ENCODE measurements at regions not wholly inside any gene's neighbourhood (a gene's known extent, or its start where the extent isn't known, plus 50 kb on each side); places are given as distances from the start of the nearest gene placed in this dataset.

GRCh38 chr11:130725421-130726233, 190.7 kb downstream of the SNX19 start:
- no peak overlapping the region for H3K4me3 ChIP-seq (ENCODE audit: low read depth in 1 of 3, low read length in 3 of 3)
- H3K4me1 ChIP-seq (ENCODE audit: control insufficient read depth in 4 of 4, insufficient read depth in 4 of 4, low read length in 3 of 4) = no peaks in the 10 kb centered on the region
- DNase-seq (ENCODE audit: low spot score) = no peak
- no peak overlapping the region for H3K9ac ChIP-seq (ENCODE audit: low read depth in 1 of 2, low read length in 2 of 2)
- H3K27ac ChIP-seq (ENCODE audit: low read depth in 1 of 2, low read length in 2 of 2) = no peak overlapping the region
- no peaks in the 10 kb centered on the region for H3K36me3 ChIP-seq (ENCODE audit: control insufficient read depth in 4 of 4, insufficient read depth in 3 of 4, low read depth in 1 of 4, low read length in 3 of 4)
- TF ChIP-seq ATF3 (IDR thresholded peaks at IDR 0.05) (no peak), REST (IDR thresholded peaks at IDR 0.05) (no peak), TAF1 (conservative IDR thresholded peaks at IDR 0.05) (no peak), HNF4A (conservative IDR thresholded peaks at IDR 0.05) (no peak), FOXA1 (IDR thresholded peaks at IDR 0.05) (no peak), RXRA (IDR thresholded peaks at IDR 0.05) (no peak), EGR1 (IDR thresholded peaks at IDR 0.05; ENCODE audit: low read depth in 2 of 2) (no peak), CTCF (IDR thresholded peaks at IDR 0.05; ENCODE audit: low read depth, low read length, missing input control) (no peak), ZBTB33 (IDR thresholded peaks at IDR 0.05) (no peak), SP1 (IDR thresholded peaks at IDR 0.05) (no peak), HNF4G (IDR thresholded peaks at IDR 0.05) (no peak)
- H3K9me3 ChIP-seq (ENCODE audit: control insufficient read depth in 4 of 4, low read length in 3 of 4) = peaks cover 5 to 21% (median 8%) of the 10 kb centered on the region in 4 donors
- H3K27me3 ChIP-seq (ENCODE audit: control insufficient read depth in 4 of 4, insufficient read depth in 4 of 4, low read length in 3 of 4) = peaks cover 0 to 3% (median under 1%) of the 10 kb centered on the region in 4 donors
- 59% methylated on average over 5 of the region's 5 CpGs for WGBS

GRCh38 chr11:130726234-130727037, 189.8 kb downstream of the SNX19 start:
- peaks cover 5 to 21% (median 12%) of the 10 kb centered on the region in 4 donors for H3K9me3 ChIP-seq (ENCODE audit: control insufficient read depth in 4 of 4, low read length in 3 of 4)
- no peak overlapping the region for H3K9ac ChIP-seq (ENCODE audit: low read depth in 1 of 2, low read length in 2 of 2)
- H3K4me1 ChIP-seq (ENCODE audit: control insufficient read depth in 4 of 4, insufficient read depth in 4 of 4, low read length in 3 of 4) = no peaks in the 10 kb centered on the region
- H3K27ac ChIP-seq (ENCODE audit: low read depth in 1 of 2, low read length in 2 of 2) = no peak overlapping the region
- no peak for TF ChIP-seq ZBTB33 (IDR thresholded peaks at IDR 0.05)
- no peak for TF ChIP-seq RAD21 (IDR thresholded peaks at IDR 0.05)
- no peak for TF ChIP-seq TAF1 (conservative IDR thresholded peaks at IDR 0.05)
- no peak for TF ChIP-seq CTCF (IDR thresholded peaks at IDR 0.05; ENCODE audit: low read depth, low read length, missing input control)
- no peak for TF ChIP-seq HNF4G (IDR thresholded peaks at IDR 0.05)
- TF ChIP-seq FOXA1 (IDR thresholded peaks at IDR 0.05) = no peak
- TF ChIP-seq MAX (IDR thresholded peaks at IDR 0.05) = no peak
- TF ChIP-seq NR2F2 (IDR thresholded peaks at IDR 0.05) = no peak
- no peak for TF ChIP-seq SP1 (IDR thresholded peaks at IDR 0.05)
- 61% methylated on average over 14 of the region's 14 CpGs for WGBS
- DNase-seq (ENCODE audit: low spot score) = no peak
- no peak overlapping the region for H3K4me3 ChIP-seq (ENCODE audit: low read depth in 1 of 3, low read length in 3 of 3)
- H3K36me3 ChIP-seq (ENCODE audit: control insufficient read depth in 4 of 4, insufficient read depth in 3 of 4, low read depth in 1 of 4, low read length in 3 of 4) = no peaks in the 10 kb centered on the region
- H3K27me3 ChIP-seq (ENCODE audit: control insufficient read depth in 4 of 4, insufficient read depth in 4 of 4, low read length in 3 of 4) = peaks cover 0 to 3% (median under 1%) of the 10 kb centered on the region in 4 donors
